ENCODE measurements at regions not wholly inside any gene's neighbourhood (a gene's known extent, or its start where the extent isn't known, plus 50 kb on each side); places are given as distances from the start of the nearest gene placed in this dataset.
A peak's percentile ranks its signal among the peaks of the same experiment; 100 is the strongest.

- no peak for DNase-seq
Measured at GRCh38 chr1:69171248-69171647, 396.5 kb upstream of the LRRC7 start.

GRCh38 chr1:69172003-69173000 is 395.4 kb upstream of the LRRC7 start:
- DNase-seq: no peak

- DNase-seq: no peak
Measured at GRCh38 chr1:69175053-69175452, 392.7 kb upstream of the LRRC7 start.

GRCh38 chr1:69180358-69180757 is 387.4 kb upstream of the LRRC7 start:
- DNase-seq: no peak

GRCh38 chr1:69185378-69185777 is 382.3 kb upstream of the LRRC7 start:
- DNase-seq: no peak

GRCh38 chr1:69191335-69191734 is 376.4 kb upstream of the LRRC7 start:
- DNase-seq: peak; percentile 55

GRCh38 chr1:69195136-69195535 is 372.6 kb upstream of the LRRC7 start:
- DNase-seq: no peak

GRCh38 chr1:69196071-69196470 is 371.7 kb upstream of the LRRC7 start:
- no peak for DNase-seq

GRCh38 chr1:69197816-69198215 is 369.9 kb upstream of the LRRC7 start:
- DNase-seq: no peak

GRCh38 chr1:69201716-69202115 is 366.0 kb upstream of the LRRC7 start:
- no peak for DNase-seq

- no peak for DNase-seq
Measured at GRCh38 chr1:69203166-69203565, 364.6 kb upstream of the LRRC7 start.

- DNase-seq: no peak
Measured at GRCh38 chr1:69213644-69214043, 354.1 kb upstream of the LRRC7 start.

- DNase-seq: no peak
Measured at GRCh38 chr1:69215883-69216282, 351.8 kb upstream of the LRRC7 start.

GRCh38 chr1:69220672-69221071 is 347.1 kb upstream of the LRRC7 start:
- DNase-seq: no peak

- peak; percentile 85 for DNase-seq
Measured at GRCh38 chr1:69221524-69221923, 346.2 kb upstream of the LRRC7 start.

GRCh38 chr1:69223156-69223555 is 344.6 kb upstream of the LRRC7 start:
- no peak for DNase-seq

- DNase-seq: no peak
Measured at GRCh38 chr1:69228501-69228900, 339.2 kb upstream of the LRRC7 start.

- no peak for DNase-seq
Measured at GRCh38 chr1:69230208-69230607, 337.5 kb upstream of the LRRC7 start.

- no peak for DNase-seq
Measured at GRCh38 chr1:69233463-69233862, 334.3 kb upstream of the LRRC7 start.

GRCh38 chr1:69244211-69244610 is 323.5 kb upstream of the LRRC7 start:
- DNase-seq: no peak

GRCh38 chr1:69246109-69246508 is 321.6 kb upstream of the LRRC7 start:
- DNase-seq: no peak

GRCh38 chr1:69246710-69247109 is 321.0 kb upstream of the LRRC7 start:
- DNase-seq: no peak

- DNase-seq: no peak
Measured at GRCh38 chr1:69252696-69253095, 315.0 kb upstream of the LRRC7 start.

- DNase-seq: no peak
Measured at GRCh38 chr1:69256036-69256435, 311.7 kb upstream of the LRRC7 start.

GRCh38 chr1:69258842-69259241 is 308.9 kb upstream of the LRRC7 start:
- DNase-seq: no peak
